Sigmoid colon (tissue), 6 donors: ENCODE measurements at regions not wholly inside any gene's neighbourhood (a gene's known extent, or its start where the extent isn't known, plus 50 kb on each side); places are given as distances from the start of the nearest gene placed in this dataset.

Source experiments
- DNase-seq: peaks from one replicate; pipeline ENCODE4 v3.0.0-alpha.2; 2019
- H3K27ac ChIP-seq, 4 donors: fragments of 200-600 bp; sonication (generic); one replicate each; pipeline ENCODE4 v1.5.1; 2016 to 2019; ENCODE audit warnings: mild to moderate bottlenecking in 1 of 4
- H3K27me3 ChIP-seq, 3 donors: fragments of 200-600 bp; sonication (generic); one replicate each; pipeline ENCODE4 v1.5.1; 2019; ENCODE audit warnings: mild to moderate bottlenecking in 1 of 3
- H3K36me3 ChIP-seq, 4 donors: fragments of 200-600 bp; sonication (generic); one replicate each; pipeline ENCODE4 v1.5.1; 2016 to 2019
- H3K4me1 ChIP-seq, 4 donors: fragments of 200-600 bp; sonication (generic); one replicate each; pipeline ENCODE4 v1.5.1; 2017 to 2019
- H3K4me3 ChIP-seq, 4 donors: fragments of 200-600 bp; sonication (generic); one replicate each; pipeline ENCODE4 v1.5.1; 2017 to 2019; ENCODE audit warnings: mild to moderate bottlenecking in 2 of 4, moderate library complexity in 1 of 4
- H3K9me3 ChIP-seq, 4 donors: fragments of 200-600 bp in 3 of 4; sonication (generic) in 3 of 4; one replicate each; pipeline versions ENCODE4 v1.5.1 to v1.6.1; 2013 to 2019
- CTCF ChIP-seq, 4 experiments: fragments of 450-650 bp in 3 of 4; fragments of 200-600 bp in 1 of 4; IDR thresholded peaks; one replicate each; pipeline ENCODE4 v1.5.1; 2016 to 2019; ENCODE audit warnings: antibody characterized with exemption in 4 of 4, mild to moderate bottlenecking in 3 of 4, moderate library complexity in 2 of 4
- EP300 ChIP-seq, 4 donors: sonication (generic); formaldehyde crosslinking; IDR thresholded peaks; one replicate each; pipeline ENCODE4 v1.6.1; 2017; ENCODE audit warnings: antibody characterized with exemption in 4 of 4
- POLR2A ChIP-seq, 2 donors: fragments of 450-650 bp; IDR thresholded peaks; one replicate each; pipeline ENCODE4 v1.6.1; 2016; ENCODE audit warnings: antibody characterized with exemption in 2 of 2, mild to moderate bottlenecking in 2 of 2, moderate library complexity in 2 of 2
- POLR2AphosphoS5 ChIP-seq, 4 donors: sonication (generic); formaldehyde crosslinking; IDR thresholded peaks; one replicate each; pipeline ENCODE4 v1.6.1; 2017; ENCODE audit warnings: antibody characterized with exemption in 4 of 4
- WGBS, 2 donors: extraction: QIAGEN DNeasy Blood & Tissue Kit; methylation state at CpG; one replicate each; pipeline ENCODE4 v1.1.7; 2013; 5-methylcytosine and 5-hydroxymethylcytosine counted together
- intact Hi-C: fragments of 100-400 bp; cut with DNase I; formaldehyde crosslinking; loops from one replicate; pipeline ENCODE4 v1.15.1; 2023
- donor health status: healthy with polysubstance abuse.
- donor health status: healthy.

GRCh38 chr14:104496095-104496494 is 83.5 kb upstream of the C14orf180 start:
- Histone ChIP-seq H3K27ac (no peak overlapping the region), H3K36me3 (no peaks in the 10 kb centered on the region), H3K4me1 (no peaks in the 10 kb centered on the region), H3K27me3 (no peaks in the 10 kb centered on the region), H3K9me3 (peaks cover 0 to 4% (median under 1%) of the 10 kb centered on the region in 4 donors), H3K4me3 (no peak overlapping the region)
- intact Hi-C loops, result no loop called here
- 69 to 75% methylated on average over 6 of the region's 6 CpGs for WGBS, 2 donors
- no peak for TF ChIP-seq POLR2AphosphoS5 (IDR thresholded peaks at IDR 0.05)
- no peak for TF ChIP-seq POLR2A (IDR thresholded peaks at IDR 0.05)
- TF ChIP-seq CTCF (IDR thresholded peaks at IDR 0.05), result no peak
- no peak for TF ChIP-seq EP300 (IDR thresholded peaks at IDR 0.05)
- DNase-seq, result no peak

- H3K27me3 ChIP-seq, result peaks cover 0 to under 1% (median 0%) of the 10 kb centered on the region in 3 donors
- no peak overlapping the region for H3K4me3 ChIP-seq
- WGBS, 2 donors, result 80 to 85% methylated on average over 15 of the region's 15 CpGs
- intact Hi-C loops, result no loop called here
- DNase-seq, result no peak
- no peak overlapping the region for H3K27ac ChIP-seq
- no peaks in the 10 kb centered on the region for H3K4me1 ChIP-seq
- TF ChIP-seq POLR2A (IDR thresholded peaks at IDR 0.05) (no peak), POLR2AphosphoS5 (IDR thresholded peaks at IDR 0.05) (no peak), CTCF (IDR thresholded peaks at IDR 0.05) (no peak), EP300 (IDR thresholded peaks at IDR 0.05) (no peak)
- no peaks in the 10 kb centered on the region for H3K36me3 ChIP-seq
- H3K9me3 ChIP-seq, result peaks cover 2 to 12% (median 9%) of the 10 kb centered on the region in 4 donors
These were observed 79.5 kb upstream of the C14orf180 start for GRCh38 chr14:104499784-104500760.

- H3K36me3 ChIP-seq, result no peaks in the 10 kb centered on the region
- WGBS, 2 donors, result 95 to 100% methylated on average over 1 of the region's 1 CpG
- H3K9me3 ChIP-seq, result peaks cover 2 to 10% (median 8%) of the 10 kb centered on the region in 4 donors
- H3K4me3 ChIP-seq, result no peak overlapping the region
- no peak for TF ChIP-seq POLR2AphosphoS5 (IDR thresholded peaks at IDR 0.05)
- TF ChIP-seq EP300 (IDR thresholded peaks at IDR 0.05), result no peak
- no peak for DNase-seq
- intact Hi-C loops, result no loop called here
- H3K27me3 ChIP-seq, result peaks cover 0 to 20% (median 0%) of the 10 kb centered on the region in 3 donors
- no peaks in the 10 kb centered on the region for H3K4me1 ChIP-seq
- H3K27ac ChIP-seq, result no peak overlapping the region
These were observed 77.5 kb upstream of the C14orf180 start for GRCh38 chr14:104502060-104502459.

GRCh38 chr14:104503691-104504090 is 75.9 kb upstream of the C14orf180 start:
- H3K36me3 ChIP-seq, result no peaks in the 10 kb centered on the region
- peaks cover 0 to 20% (median 0%) of the 10 kb centered on the region in 3 donors for H3K27me3 ChIP-seq
- no peak overlapping the region for H3K4me3 ChIP-seq
- intact Hi-C loops, result no loop called here
- TF ChIP-seq POLR2A (IDR thresholded peaks at IDR 0.05) (no peak), CTCF (IDR thresholded peaks at IDR 0.05) (no peak), EP300 (IDR thresholded peaks at IDR 0.05) (no peak), POLR2AphosphoS5 (IDR thresholded peaks at IDR 0.05) (no peak)
- H3K27ac ChIP-seq, result no peak overlapping the region
- peaks cover 2 to 10% (median 8%) of the 10 kb centered on the region in 4 donors for H3K9me3 ChIP-seq
- WGBS, 2 donors, result 68 to 73% methylated on average over 6 of the region's 6 CpGs
- no peak for DNase-seq
- no peaks in the 10 kb centered on the region for H3K4me1 ChIP-seq

- no peak overlapping the region for H3K27ac ChIP-seq
- H3K4me1 ChIP-seq, result no peaks in the 10 kb centered on the region
- H3K27me3 ChIP-seq, result peaks cover 0 to 20% (median under 1%) of the 10 kb centered on the region in 3 donors
- no peak for DNase-seq
- 67 to 82% methylated on average over 7 of the region's 7 CpGs for WGBS, 2 donors
- no peak overlapping the region for H3K4me3 ChIP-seq
- no peaks in the 10 kb centered on the region for H3K36me3 ChIP-seq
- TF ChIP-seq CTCF (IDR thresholded peaks at IDR 0.05), result no peak
- no peak for TF ChIP-seq POLR2AphosphoS5 (IDR thresholded peaks at IDR 0.05)
- no peak for TF ChIP-seq EP300 (IDR thresholded peaks at IDR 0.05)
- TF ChIP-seq POLR2A (IDR thresholded peaks at IDR 0.05), result no peak
- intact Hi-C loops, result no loop called here
- peaks cover 2 to 10% (median 8%) of the 10 kb centered on the region in 4 donors for H3K9me3 ChIP-seq
These were observed 75.3 kb upstream of the C14orf180 start for GRCh38 chr14:104504172-104504735.
